SK-N-MC (cell line): ENCODE measurements at regions not wholly inside any gene's neighbourhood (a gene's known extent, or its start where the extent isn't known, plus 50 kb on each side); places are given as distances from the start of the nearest gene placed in this dataset.

Source experiments
- DNase-seq: peaks from one replicate; pipeline ENCODE4 v3.0.0-alpha.2; 2011; ENCODE audit warnings: low read depth, low spot score
- H3K27ac ChIP-seq: fragments of 200-600 bp; sonication (generic); 2 replicates; pipeline ENCODE4 v1.5.1; 2016; ENCODE audit warnings: mixed run types
- H3K36me3 ChIP-seq: fragments of 200-600 bp; sonication (generic); 2 replicates; pipeline ENCODE4 v1.6.1; 2017; ENCODE audit warnings: antibody characterized with exemption, low read length, mixed read lengths; ENCODE audit not compliant: insufficient read depth
- H3K4me3 ChIP-seq: fragments of 200-600 bp; sonication (generic); 2 replicates; pipeline ENCODE4 v1.5.1; 2016
- H3K9ac ChIP-seq: fragments of 200-600 bp; sonication (generic); 2 replicates; pipeline ENCODE4 v1.8.0; 2017; ENCODE audit warnings: mixed run types, mixed read lengths; ENCODE audit not compliant: insufficient read length
- H3K9me3 ChIP-seq: fragments of 200-600 bp; sonication (generic); 2 replicates; pipeline ENCODE4 v1.6.1; 2017; ENCODE audit warnings: low read depth, mild to moderate bottlenecking, antibody characterized with exemption, low read length, moderate library complexity, mixed read lengths
- EZH2 ChIP-seq: fragments of 200-600 bp; sonication (generic); IDR thresholded peaks from one replicate; pipeline ENCODE4 v1.6.1; 2017; ENCODE audit warnings: antibody characterized with exemption
- FOXP2 ChIP-seq: optimal IDR thresholded peaks from 2 replicates; pipeline ENCODE3; 2011; ENCODE audit warnings: mild to moderate bottlenecking, moderate library complexity; ENCODE audit not compliant: insufficient read depth; ENCODE audit errors: extremely low read length, control extremely low read depth
- POLR2AphosphoS5 ChIP-seq: IDR thresholded peaks from 2 replicates; pipeline ENCODE4 v1.6.1; 2012; ENCODE audit warnings: mild to moderate bottlenecking, low read depth, low read length, borderline replicate concordance

DNA sequence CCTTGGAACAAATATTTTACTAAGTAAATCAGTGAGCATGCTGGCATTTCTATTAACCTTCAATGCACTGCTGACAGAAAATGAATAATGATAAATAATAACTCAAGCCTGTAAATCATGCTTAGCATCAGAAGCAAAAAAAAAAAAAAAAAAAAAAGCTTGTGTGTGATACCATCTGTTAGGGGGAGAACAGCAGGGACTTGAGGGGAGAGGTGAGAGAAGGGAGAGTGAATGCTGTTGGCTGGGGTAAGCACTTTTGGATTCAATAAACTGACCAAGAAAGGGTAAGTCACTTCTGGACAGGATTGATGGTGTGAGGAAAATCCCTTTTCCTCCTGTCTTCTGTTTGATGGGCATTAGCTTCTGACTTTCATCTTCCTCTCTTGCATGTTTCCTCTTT lies 996.4 kb downstream of the KCNMA1 start:
- Histone ChIP-seq H3K4me3 (no peak overlapping the region), H3K9me3 (no peaks in the 10 kb centered on the region), H3K36me3 (no peaks in the 10 kb centered on the region), H3K9ac (no peak overlapping the region), H3K27ac (no peak overlapping the region)
- TF ChIP-seq FOXP2 = no peak
- no peak for TF ChIP-seq EZH2
- no peak for TF ChIP-seq POLR2AphosphoS5
- no peak for DNase-seq

DNA sequence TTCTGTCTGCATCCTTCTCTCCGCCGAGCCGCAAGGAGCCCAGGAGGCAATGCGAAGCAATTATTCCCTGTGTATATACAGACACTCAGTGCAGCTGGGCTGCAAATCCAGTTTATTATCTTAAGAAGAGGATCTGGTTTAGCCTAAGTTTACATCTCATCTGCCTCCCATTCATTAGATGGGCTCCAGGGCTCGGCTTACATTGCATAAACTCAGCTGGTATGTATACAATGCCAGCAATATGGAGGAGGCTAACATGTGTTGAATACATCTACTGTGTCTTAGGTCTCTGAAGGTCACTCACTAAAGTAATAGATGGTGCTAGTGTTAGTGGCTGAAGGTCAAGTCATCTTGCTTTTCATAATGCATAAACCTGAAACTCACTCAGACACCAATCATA lies 996.8 kb downstream of the KCNMA1 start:
- Histone ChIP-seq H3K9me3 (no peaks in the 10 kb centered on the region), H3K36me3 (no peaks in the 10 kb centered on the region), H3K27ac (no peak overlapping the region), H3K4me3 (no peak overlapping the region), H3K9ac (no peak overlapping the region)
- no peak for TF ChIP-seq EZH2
- no peak for TF ChIP-seq FOXP2
- no peak for TF ChIP-seq POLR2AphosphoS5
- DNase-seq = no peak

- no peak overlapping the region for H3K4me3 ChIP-seq
- H3K9me3 ChIP-seq = no peaks in the 10 kb centered on the region
- H3K27ac ChIP-seq = no peak overlapping the region
- DNase-seq = no peak
- no peak overlapping the region for H3K9ac ChIP-seq
- H3K36me3 ChIP-seq = no peaks in the 10 kb centered on the region
- TF ChIP-seq POLR2AphosphoS5 = no peak
- no peak for TF ChIP-seq EZH2
- TF ChIP-seq FOXP2 = no peak
Measured at GRCh38 chr10:76632767-76633051, 1004.9 kb downstream of the KCNMA1 start.

DNA sequence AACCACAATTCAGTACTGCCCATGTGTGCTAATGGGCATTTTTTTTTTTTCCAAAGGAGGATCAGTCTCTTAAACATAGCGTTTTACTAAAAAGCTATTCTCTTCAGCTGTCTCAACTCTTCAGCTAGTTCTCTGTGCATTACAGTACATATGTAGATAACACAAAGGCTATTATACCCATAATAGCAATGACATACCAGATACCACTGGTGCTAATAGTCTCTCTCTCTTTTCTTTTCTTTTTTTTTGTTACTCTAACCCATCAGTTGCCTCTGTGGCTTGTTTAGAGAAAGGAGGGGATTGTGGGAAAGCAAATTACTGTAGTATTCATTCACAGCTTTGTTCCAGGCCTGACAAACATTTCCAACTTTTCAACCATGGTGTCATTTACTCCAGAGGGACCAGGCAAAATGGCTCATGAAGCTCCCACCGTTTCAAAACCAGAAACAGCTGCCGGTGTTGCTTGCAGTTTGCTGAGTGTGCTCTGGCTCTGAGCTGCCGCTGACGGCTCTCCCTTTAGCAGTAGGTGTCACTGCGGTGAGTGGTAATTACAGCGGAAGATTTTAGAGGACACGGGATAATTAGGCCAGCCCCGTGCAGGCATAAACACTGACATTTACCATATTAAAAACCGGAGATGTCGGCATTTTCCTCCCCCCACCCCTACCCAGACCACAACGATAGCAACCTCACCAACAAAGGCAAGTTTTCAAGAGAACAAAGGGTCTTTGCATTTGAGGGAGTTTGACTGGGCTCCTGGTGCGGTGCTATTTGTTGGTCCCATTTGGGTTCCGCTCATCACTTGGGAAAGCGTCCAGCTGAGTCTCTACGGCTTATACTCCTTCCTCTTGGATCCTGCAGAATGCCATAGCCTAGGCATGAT lies 1005.5 kb downstream of the KCNMA1 start:
- TF ChIP-seq FOXP2 (no peak), EZH2 (no peak), POLR2AphosphoS5 (no peak)
- Histone ChIP-seq H3K9me3 (no peaks in the 10 kb centered on the region), H3K27ac (no peak overlapping the region), H3K9ac (no peak overlapping the region), H3K36me3 (no peaks in the 10 kb centered on the region), H3K4me3 (no peak overlapping the region)
- no peak for DNase-seq

DNA sequence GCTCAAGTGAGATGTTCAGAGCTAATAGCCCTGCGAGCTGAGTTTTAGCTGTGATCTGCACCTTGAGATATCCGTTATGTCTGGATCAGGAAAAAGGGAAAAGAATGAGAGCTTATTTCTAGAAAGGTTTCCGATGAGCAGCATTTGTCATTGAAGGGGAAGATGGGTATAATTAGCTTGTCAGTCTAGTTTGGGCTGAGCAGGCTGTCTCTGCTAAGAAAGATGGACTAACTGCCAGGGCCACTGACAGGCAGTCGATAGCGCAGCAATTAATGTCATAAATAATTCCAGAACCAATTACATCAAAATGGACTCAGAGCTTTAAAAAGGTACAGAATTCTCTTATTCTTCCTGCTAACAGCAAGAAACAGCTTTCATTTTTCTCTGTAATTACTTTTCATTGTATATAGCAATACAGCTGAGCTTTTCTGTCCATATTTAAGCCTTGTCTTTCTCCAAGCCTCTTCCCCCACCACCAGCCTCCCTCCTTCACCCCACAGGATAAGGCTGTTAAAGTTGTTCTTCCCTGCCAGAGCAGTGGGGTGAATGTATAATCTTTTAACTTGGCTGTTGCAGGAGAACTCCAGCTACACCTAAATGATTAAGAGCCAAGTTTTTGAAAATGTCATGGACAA lies 1006.5 kb downstream of the KCNMA1 start:
- Histone ChIP-seq H3K27ac (no peak overlapping the region), H3K4me3 (no peak overlapping the region), H3K9ac (no peak overlapping the region), H3K36me3 (no peaks in the 10 kb centered on the region), H3K9me3 (no peaks in the 10 kb centered on the region)
- no peak for DNase-seq
- TF ChIP-seq EZH2 (no peak), FOXP2 (no peak), POLR2AphosphoS5 (no peak)

DNA sequence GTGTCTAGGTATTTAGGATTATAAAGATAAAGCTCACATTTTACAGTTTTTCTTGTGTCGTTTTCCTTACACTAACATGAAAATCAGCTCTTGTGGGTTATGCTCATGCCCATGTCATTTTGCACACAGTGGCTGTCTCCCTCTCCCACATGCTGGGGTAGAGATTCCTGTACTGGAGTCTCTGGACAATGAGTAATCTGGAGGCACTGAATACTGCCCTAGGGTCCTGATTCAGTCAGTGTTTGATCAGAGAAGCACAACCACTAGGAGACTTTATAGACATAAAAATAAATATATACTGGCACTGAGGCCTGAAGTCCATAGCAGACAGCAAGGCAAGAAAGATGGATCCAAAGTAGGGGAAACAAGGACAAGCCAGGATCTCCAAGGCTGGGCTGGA lies 1008.8 kb downstream of the KCNMA1 start:
- no peaks in the 10 kb centered on the region for H3K9me3 ChIP-seq
- no peak overlapping the region for H3K9ac ChIP-seq
- no peak overlapping the region for H3K27ac ChIP-seq
- DNase-seq = no peak
- H3K4me3 ChIP-seq = no peak overlapping the region
- TF ChIP-seq FOXP2 (no peak), POLR2AphosphoS5 (no peak), EZH2 (no peak)
- no peaks in the 10 kb centered on the region for H3K36me3 ChIP-seq

GRCh38 chr10:76626386-76626785 lies 1011.2 kb downstream of the KCNMA1 start:
- TF ChIP-seq POLR2AphosphoS5 (no peak), EZH2 (no peak), FOXP2 (no peak)
- H3K9ac ChIP-seq = no peak overlapping the region
- no peak overlapping the region for H3K27ac ChIP-seq
- no peak overlapping the region for H3K4me3 ChIP-seq
- no peaks in the 10 kb centered on the region for H3K36me3 ChIP-seq
- DNase-seq = no peak
- H3K9me3 ChIP-seq = no peaks in the 10 kb centered on the region

DNA sequence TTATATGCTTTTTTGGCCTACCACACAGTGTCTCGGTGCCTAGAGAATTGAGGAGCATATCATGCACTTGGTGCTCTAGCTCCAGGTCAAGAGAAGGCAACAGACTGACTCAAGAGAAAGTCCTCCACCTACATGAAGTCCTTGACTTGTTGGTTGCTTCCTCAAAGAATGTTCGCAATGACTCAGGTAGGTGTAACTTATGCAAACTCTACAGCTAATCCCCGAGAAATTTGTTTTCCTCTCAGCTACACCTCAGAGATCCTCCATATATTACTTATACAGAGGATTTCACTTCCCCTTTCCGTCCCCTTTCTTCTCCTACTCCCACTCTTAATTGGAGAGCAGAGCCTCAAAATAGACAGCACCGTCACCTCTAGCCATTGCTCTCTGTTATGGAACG lies 1013.1 kb downstream of the KCNMA1 start:
- DNase-seq = no peak
- TF ChIP-seq EZH2 (no peak), POLR2AphosphoS5 (no peak), FOXP2 (no peak)
- Histone ChIP-seq H3K4me3 (no peak overlapping the region), H3K9ac (no peak overlapping the region), H3K9me3 (no peaks in the 10 kb centered on the region), H3K36me3 (no peaks in the 10 kb centered on the region), H3K27ac (no peak overlapping the region)
